Astrocyte of the spinal cord (primary cell): ENCODE measurements at regions not wholly inside any gene's neighbourhood (a gene's known extent, or its start where the extent isn't known, plus 50 kb on each side); places are given as distances from the start of the nearest gene placed in this dataset.

Experiments
- DNase-seq: peaks from one replicate; pipeline ENCODE4 v3.0.0; 2011; ENCODE audit warnings: low read depth, low spot score
- H3K4me3 ChIP-seq: 2 replicates; pipeline ENCODE4 v1.5.1; 2011; ENCODE audit warnings: low read depth, mild to moderate bottlenecking, low read length, moderate library complexity
- CTCF ChIP-seq: IDR thresholded peaks from 2 replicates; pipeline ENCODE4 v1.5.1; 2012; ENCODE audit warnings: low read depth, mild to moderate bottlenecking, low read length, inconsistent platforms
- in situ Hi-C: cut with HindIII; loops from 2 replicates; pipeline ENCODE4 v1.10.0; 2017; ENCODE audit warnings: low sequenced_read_pairs

- TF ChIP-seq CTCF = no peak
- DNase-seq = no peak
- in situ Hi-C loops = no loop called here
- H3K4me3 ChIP-seq = no peak overlapping the region
Measured at GRCh38 chr7:15016315-15016667, 113.7 kb upstream of the DGKB start.

- H3K4me3 ChIP-seq = peak overlapping the region; percentile 10
- in situ Hi-C loops = no loop called here
- TF ChIP-seq CTCF = peak; percentile 56
- peak; percentile 76 for DNase-seq
Measured at GRCh38 chr7:15015545-15016314, 113.2 kb upstream of the DGKB start.

- in situ Hi-C loops = no loop called here
- TF ChIP-seq CTCF = no peak
- H3K4me3 ChIP-seq = no peak overlapping the region
- DNase-seq = no peak
Measured at GRCh38 chr7:15012135-15012534, 109.6 kb upstream of the DGKB start.

- in situ Hi-C loops = no loop called here
- DNase-seq = no peak
- H3K4me3 ChIP-seq = no peak overlapping the region
- TF ChIP-seq CTCF = no peak
Measured at GRCh38 chr7:15011289-15011688, 108.7 kb upstream of the DGKB start.

GRCh38 chr7:15007507-15007906, 105.0 kb upstream of the DGKB start:
- in situ Hi-C loops = no loop called here
- no peak for DNase-seq
- peak; percentile 41 for TF ChIP-seq CTCF
- H3K4me3 ChIP-seq = no peak overlapping the region

- no peak for TF ChIP-seq CTCF
- no peak overlapping the region for H3K4me3 ChIP-seq
- no peak for DNase-seq
- in situ Hi-C loops = no loop called here
Measured at GRCh38 chr7:15005672-15006071, 103.1 kb upstream of the DGKB start.
